ENCODE measurements at regions not wholly inside any gene's neighbourhood (a gene's known extent, or its start where the extent isn't known, plus 50 kb on each side); places are given as distances from the start of the nearest gene placed in this dataset.

- no peak for TF ChIP-seq CTCF (IDR thresholded peaks at IDR 0.05 in 8 of 11, conservative IDR thresholded peaks at IDR 0.05 in 3 of 11)
- no peak for TF ChIP-seq POLR2A (IDR thresholded peaks at IDR 0.05)
These were observed 98.3 kb downstream of the AVPR1A start for GRCh38 chr12:63052696-63053095.

Data from spleen (tissue), 7 donors.